Astrocyte of the hippocampus (primary cell): ENCODE measurements at regions not wholly inside any gene's neighbourhood (a gene's known extent, or its start where the extent isn't known, plus 50 kb on each side); places are given as distances from the start of the nearest gene placed in this dataset.
"Not testable (repeated sequence)": the region's sequence is repeated elsewhere in the genome, so short reads cannot be mapped to it uniquely, and the experiment has no call there.

Source experiments
- DNase-seq: peaks from one replicate; pipeline ENCODE4 v3.0.0; 2011; ENCODE audit warnings: low read depth, low spot score

DNA sequence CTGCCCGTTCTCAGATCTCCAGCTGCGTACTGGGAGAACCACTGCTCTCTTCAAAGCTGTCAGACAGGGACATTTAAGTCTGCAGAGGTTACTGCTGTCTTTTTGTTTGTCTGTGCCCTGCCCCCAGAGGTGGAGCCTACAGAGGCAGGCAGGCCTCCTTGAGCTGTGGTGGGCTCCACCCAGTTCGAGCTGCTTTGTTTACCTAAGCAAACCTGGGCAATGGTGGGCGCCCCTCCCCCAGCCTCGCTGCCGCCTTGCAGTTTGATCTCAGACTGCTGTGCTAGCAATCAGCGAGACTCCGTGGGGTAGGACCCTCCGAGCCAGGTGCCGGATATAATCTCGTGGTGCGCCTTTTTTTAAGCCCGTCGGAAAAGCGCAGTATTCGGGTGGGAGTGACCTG lies 66.2 kb upstream of the GPR141 start:
- not testable (repeated sequence) for DNase-seq

GRCh38 chr7:37633048-37633447 lies 50.5 kb upstream of the GPR141 start:
- no peak for DNase-seq
